Kidney tubule cell (primary cell): ENCODE measurements at regions not wholly inside any gene's neighbourhood (a gene's known extent, or its start where the extent isn't known, plus 50 kb on each side); places are given as distances from the start of the nearest gene placed in this dataset.
"Not testable (repeated sequence)": the region's sequence is repeated elsewhere in the genome, so short reads cannot be mapped to it uniquely, and the experiment has no call there.

Experiments
- DNase-seq: peaks from one replicate; pipeline ENCODE4 v3.0.0-alpha.2; 2018; ENCODE audit warnings: low spot score

DNA sequence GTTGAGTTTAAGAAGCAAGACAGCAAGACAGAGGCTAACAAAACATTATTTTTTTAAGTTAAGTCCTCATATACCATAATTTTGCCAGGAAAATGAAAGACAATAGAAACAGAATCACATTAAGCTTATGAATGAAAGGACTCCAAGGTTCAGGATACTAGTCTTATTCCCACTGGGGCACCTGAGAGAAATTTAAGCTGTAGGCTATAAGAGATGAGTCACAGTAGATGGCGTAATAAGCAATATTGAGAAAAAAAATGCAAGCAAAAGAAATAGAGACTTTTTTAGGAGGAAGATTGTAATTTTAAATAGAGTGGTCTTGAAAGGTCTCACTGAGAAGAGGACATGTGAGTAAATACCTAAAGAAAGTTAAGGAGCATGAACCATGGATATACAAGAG is 57.1 kb upstream of the KIF2B start:
- DNase-seq = no peak

DNA sequence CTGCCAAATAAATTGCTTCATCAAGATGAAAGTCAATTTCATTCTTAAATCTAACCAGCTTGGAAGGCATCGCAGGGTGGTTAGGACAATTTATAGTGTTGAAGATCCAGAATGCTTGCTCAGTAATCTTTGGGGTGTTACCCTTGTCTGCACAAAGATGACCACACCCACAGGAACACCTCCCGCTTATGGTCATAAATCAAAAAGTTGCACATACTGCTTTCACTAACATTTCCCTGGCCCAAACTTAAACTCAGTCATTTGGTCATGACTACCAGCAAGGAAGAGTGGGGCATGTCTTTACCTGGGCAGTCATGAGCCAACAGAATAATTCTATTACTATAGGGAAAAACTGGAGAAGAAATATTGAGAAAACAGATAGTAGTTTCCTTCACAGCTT is 57.6 kb upstream of the KIF2B start:
- DNase-seq = no peak

DNA sequence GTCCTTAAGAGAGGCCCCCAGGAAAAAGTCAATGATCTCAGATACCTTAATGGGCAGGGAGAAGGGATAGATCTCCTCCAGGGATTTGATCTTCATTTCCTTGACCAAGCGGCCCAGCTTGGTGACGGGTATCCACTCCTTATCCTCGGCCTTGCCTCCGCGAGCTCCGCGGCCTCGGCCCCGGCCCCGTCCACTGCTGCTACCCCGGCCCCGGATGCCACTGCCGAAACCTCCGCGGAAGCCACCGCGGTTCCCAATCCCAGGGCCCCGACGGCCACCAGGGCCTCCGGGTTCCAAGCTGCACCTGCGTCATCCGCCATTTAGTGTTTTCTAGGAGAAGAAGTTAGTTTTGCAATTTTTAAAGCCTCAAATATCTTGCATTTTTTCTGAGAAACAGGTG is 65.2 kb upstream of the KIF2B start:
- no peak for DNase-seq

DNA sequence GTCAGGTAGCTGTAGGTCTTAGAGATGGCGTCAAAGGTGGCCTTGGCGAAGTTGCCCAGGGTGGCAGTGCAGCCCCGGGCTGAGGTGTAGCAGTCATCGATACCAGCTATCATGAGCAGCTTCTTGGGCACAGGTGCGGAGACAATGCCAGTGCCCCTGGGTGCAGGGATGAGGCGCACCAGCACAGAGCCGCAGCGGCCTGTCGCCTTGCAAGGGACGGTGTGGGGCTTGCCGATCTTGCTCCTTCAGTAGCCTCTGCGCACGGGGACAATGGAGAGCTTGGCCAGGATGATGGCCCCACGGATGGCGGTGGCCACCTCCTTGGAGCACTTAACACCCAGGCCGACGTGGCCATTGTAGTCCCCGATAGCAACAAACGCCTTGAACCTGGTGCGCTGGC is 65.6 kb upstream of the KIF2B start:
- not testable (repeated sequence) for DNase-seq

DNA sequence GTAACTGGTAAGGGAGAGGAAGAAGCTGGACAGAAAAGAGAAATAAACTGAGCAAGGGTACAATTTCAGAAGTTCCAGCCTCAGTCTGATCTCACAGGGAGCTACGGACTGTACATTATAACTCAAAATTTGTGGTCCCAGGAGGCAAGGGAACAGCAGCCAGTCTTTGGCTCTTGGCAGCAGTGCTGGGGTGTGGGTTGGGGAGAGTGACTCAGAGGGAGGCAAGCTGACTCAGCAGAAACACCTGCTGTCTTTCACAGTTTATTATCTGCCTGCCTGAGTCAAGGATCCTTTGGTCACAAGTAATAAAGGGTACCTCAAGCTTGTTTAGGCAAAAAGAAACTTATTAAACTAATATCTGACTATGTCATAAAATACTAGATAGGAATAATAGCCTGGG is 73.5 kb upstream of the KIF2B start:
- peak; percentile 68 for DNase-seq

DNA sequence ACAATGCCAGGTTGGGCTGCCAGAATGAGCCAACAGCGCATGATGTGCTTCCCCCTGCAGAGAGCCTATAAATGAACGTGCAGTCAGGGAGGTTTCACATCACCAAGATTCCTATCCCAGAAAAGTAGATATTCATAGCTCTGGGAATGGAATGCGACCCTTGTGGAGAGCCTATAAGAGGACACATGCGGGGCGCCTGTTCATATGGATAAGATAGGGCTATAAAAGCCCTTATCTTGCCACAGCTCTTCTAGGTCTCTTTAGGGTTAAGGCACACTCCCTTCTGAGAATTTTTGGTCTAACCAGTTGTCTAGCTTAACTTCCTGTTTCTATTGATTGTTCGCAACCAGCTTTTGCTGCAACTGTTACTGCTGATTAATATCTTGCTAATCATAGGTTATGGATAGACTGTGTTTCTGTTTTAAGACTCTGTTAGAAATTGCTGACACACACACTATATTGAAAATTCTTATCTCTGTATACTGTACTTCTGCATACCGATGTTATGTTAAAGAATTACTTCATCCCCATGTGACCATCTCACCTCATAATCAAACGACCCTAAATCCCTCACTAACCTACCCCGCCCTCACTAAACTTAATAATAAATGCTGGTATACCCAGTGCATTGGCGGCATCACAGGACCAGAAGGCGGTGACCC is 74.4 kb upstream of the KIF2B start:
- DNase-seq = not testable (repeated sequence)

DNA sequence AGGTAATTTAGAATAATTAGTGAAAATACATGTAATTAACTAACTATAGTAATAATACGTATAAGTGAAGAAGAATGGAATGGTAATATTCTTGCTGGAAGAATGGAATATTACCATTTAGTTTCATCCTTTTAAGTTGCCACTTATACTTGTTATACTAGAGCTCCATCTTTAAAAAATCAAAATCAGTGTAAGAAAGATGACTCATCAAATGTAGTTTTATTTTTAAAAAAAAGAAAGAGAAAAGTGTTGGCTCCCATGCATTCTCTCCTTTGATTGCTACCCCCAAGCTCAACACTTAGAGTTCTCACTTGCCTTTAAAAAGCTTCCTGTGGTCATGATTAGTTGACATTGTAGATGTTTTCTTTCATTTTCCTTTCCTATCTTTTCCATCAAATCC is 82.4 kb upstream of the KIF2B start:
- no peak for DNase-seq

DNA sequence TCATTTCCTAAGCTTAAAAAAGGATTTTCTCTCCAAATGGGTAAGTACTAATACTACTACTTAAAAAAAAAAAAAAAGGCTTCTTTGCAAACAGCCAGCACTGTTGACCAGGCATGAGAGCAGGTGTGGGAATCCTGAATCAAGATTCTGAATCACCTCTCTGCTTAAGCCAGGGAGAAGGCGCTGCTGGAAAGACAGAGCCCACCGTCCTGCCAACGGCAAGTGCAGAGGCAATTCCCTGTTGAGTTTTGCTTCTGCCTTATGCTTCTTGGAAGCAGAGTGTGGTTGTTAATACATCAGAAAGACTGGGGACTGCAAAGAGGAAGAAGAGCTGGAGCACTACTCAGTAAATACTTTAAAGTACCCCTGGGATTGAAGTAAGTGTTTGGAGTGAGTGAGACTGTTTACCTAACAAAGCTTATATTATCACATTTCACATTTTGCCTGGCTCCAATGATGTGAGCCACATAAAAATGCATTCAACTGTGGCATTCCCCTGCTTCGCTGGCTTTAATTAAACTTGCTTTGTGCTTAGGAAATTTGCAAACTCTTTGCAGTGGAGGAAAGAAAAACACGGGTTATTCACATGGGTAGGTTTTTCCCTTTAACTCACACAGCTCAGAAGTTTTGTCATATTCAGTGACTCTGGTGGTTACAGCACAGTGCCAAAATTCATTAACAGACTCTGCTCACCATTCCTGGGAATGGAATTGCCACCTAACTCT is 86.0 kb upstream of the KIF2B start:
- DNase-seq = peak; percentile 85

DNA sequence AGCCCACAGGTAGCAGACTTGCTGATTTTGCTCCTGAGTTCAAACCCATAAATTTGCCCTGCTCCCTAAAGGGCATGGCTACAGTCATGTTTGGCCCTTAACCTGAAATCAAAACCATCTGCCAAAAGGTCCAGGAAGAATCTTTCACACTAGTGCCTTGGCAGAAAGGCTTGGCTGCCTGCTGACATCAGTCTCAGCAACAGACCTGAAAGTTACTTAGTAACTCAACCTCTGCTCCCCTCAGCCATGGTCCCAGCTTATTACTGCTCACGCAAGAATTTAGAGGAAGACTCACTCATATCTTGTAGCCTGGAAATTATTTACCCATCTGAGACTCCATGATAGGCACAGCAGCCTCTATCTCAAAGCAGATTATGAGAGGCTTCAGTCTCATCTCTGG is 98.0 kb upstream of the KIF2B start:
- DNase-seq = peak; percentile 98

DNA sequence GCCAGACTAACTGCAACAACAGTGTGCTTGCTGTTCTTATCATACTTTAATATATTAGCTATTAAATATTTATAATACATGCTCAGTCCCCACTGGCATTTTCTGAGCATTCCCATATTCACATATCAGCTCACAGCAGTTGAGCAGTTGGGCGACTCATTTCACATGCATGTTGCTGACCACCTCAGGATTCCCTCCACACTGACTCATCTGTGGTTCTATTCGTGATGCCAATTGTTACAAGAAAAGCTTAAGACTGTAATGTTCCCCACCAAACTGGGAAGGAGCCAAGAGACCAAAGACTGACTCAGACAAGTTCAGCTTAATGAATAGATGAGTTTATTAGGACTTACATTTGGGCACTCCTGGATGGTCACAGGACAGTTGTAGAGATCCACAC is 100.3 kb upstream of the KIF2B start:
- DNase-seq = peak; percentile 100

DNA sequence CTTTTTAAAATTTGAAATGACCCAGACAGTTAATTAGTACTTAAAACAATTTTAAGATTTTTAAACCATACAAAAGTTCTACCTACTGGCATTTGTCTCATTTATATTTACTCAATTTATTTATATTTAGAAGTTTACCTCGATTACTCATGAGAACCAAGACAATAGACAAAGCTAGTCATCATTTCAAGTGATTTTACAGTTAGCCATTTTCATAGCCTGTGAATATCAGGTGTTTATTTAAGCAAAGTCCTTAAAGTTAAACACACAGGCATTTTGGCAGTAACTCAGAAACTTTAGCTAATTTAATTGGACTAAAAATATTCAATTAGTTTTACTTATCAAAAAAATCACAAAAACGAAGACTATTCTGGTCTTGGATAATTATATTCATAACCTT is 101.6 kb upstream of the KIF2B start:
- DNase-seq = peak; percentile 53

DNA sequence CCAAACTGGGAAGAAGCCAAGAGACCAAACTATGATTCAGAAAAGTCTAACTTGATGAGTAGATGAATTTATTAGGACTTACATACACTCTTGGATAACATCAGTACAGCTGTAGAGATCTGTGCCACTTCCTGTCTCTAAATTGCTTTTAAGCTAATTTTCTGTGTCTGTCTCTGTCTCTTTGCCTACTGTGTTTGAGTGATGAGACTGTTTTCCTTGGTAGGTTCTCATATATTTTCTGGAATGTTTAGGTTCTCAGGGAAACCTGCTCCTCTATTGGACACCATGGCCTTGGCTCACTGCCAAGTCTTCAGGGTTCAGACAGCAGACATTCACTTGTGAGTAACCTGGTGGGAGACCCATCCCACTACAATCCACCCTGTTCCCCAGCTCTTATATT is 103.5 kb upstream of the KIF2B start:
- peak; percentile 58 for DNase-seq

DNA sequence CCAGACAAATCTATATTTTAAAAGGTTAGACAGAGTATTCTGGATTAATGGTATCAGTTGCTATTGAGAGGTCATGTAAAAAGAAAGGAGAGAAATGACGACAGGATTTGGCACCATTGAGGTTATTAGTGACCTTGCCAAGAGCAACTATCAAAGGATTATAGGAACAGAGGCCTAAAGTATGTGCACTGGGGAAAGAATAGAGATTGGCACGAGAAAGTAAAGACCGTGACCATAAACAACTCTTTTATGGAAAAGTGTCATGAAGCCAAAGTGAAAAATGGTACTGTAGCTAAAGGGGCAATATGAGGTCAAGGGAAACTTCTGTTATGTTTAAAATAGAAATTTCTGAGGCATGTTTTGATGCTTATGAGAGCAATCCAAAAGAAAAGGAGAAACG is 115.2 kb upstream of the KIF2B start:
- no peak for DNase-seq

DNA sequence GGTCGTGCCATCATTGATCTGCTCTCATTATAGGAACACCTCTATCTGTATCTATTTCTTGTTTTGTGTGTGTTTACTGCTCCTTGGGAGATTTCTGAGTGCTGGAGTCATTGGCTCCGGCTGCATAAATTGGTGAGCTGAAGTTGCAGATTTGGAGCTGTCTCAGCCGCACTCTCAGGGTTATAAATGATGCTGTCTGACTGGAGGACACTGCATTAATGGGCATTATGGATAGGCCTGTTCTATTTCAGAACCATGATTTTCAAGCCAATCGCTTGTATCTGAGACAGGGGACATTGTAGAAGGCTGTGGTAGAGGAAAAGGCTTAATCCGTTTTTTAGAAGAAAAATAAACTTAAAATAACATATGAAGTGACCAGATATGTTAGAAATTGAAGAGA is 126.4 kb upstream of the KIF2B start:
- DNase-seq = no peak

DNA sequence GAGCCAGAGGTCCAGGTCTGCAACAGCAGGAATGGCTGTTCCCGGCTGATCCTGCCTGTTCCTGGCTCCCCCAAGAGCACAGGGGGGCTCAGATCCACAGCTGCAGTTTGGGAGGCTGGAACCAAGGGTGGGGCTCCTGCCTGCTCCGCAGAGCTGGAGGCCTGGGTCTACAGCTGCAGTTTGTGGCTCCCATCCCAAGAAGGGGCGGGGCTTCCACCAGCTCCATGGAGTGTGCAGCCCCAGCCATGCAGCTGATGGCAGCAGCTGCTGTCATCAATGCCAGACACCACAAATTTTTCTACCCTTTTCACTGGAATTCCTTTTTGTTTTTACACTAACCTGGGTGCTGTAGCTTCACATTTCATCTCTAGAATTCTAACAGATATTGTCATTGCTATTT is 135.4 kb upstream of the KIF2B start:
- no peak for DNase-seq

DNA sequence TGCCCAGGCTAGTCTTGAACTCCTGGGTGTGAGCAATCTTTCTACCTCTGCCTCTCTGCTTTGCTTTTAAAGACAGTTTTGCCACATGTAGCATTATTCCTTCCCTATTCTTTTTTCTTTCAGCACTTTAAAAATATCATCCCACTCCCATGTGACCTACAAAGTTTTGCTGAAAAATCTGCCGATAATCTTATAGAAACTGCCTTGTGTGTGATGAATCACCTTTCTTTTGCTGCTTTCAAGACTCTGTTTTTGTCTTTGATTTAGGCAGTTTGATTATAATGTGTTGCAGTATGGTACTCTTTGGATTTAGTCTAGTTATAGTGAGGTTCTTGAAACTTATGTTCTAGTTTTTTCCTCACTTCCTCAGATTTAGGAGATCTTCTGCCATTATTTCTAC is 142.0 kb upstream of the KIF2B start:
- no peak for DNase-seq

DNA sequence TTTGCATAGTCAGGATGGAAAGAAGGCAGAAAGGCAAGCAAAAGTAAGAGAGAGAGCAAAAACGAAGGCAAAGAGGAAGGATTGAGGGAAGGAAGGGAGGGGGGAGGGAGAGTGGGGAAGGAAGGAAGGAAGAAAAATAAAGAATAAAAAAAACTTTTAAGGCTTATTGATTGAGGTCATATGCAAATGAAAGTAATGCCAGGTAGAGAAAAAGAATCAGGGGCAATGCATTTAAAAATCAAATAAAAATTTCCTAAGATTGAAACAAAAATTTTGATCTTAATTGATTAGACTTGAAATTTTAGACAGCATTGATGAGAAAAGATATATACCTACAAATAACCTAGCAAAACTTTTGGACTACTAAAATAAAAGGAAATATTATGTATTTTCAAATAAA is 153.9 kb upstream of the KIF2B start:
- DNase-seq = no peak

DNA sequence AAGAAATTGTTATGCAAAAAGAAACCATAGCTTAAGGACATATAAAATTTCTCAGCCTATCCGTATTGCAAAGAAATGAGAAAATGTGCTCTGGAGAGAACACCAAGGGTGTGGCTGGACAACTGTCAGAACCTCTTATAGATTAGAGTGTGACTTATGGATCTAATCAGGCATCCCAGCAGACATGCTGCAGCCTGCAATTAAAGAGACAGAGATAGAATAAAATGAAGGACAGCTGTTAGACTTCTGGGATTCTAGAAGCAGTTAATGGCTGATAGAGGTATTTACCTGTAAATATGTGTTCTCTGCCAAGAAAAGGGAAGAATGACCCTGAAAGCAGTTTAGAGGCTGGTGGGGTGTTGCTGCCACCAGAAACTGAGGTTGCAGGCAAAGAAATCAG is 160.1 kb upstream of the KIF2B start:
- no peak for DNase-seq

DNA sequence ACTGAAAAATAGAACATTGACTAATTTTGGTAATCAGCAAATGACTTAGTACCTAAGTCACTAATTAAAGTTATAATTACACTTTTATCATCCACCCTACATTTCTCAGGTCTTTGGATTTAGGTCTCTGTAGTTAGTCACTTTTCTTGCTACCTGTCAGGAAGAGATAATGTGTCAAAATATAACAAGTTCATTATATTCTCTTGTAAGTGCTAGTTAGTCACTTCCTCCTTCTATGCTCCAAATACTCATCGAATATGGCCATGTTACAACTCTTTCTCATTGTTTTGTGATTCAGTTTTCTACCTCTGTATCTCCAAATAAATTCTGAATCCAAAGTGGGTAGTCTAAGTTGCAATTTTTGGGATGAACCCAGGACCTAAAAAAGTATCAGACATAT is 163.5 kb upstream of the KIF2B start:
- peak; percentile 5 for DNase-seq

DNA sequence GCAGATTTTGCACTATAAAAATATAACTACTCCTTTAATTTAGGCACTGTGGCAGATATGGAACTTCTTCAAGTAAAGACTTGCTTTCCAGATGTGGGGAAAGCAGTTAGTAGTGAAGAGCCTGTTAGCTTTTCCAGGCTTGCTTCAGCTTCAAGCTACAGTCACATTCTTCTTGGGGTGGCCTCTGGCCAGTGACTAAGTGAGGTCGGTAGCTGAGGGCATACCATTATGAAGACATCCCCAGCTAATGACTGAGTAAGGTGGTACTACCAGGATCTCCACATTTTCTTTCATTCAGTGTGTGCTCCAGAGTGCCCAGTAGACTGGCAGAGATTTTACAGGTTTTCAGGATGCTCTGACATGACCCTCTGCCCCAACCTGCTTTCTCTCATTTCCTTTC is 167.1 kb upstream of the KIF2B start:
- DNase-seq = peak; percentile 62

DNA sequence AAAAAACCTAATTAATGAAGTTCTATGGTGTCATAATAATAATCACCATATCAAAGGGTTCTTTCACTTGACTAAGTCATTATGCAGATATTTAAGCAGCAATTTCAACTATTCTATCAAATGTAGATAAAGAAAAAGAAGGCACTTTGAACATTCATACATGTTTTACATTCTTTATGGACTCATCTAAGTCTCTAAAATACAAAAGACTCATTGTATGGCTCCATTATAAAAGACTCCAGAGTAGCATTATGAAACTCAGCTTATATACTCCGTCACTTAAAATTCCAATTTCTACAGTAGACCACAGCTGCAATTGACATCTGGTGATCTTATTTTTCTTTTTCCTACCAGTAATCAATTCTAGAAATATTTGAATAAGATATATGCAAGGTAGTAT is 173.5 kb upstream of the KIF2B start:
- DNase-seq = no peak

DNA sequence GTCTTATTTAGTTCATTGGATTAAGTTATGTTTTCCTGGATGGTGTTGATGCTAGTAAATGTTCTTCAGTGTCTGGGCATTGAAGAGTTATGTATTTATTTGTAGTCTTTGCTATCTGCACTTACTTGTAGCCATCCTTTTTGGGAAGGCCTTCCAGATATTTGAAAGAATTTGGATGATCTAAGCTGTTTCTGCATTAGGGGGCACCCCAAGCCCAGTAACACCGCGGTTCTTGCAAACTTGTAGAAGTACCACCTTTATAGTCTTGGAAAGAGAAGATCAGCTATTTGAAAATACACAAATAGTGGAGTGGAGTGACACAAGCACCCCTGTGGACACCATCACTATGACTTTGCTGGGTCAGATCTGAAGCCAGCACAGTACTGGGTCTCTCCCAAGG is 175.9 kb upstream of the KIF2B start:
- DNase-seq = no peak

DNA sequence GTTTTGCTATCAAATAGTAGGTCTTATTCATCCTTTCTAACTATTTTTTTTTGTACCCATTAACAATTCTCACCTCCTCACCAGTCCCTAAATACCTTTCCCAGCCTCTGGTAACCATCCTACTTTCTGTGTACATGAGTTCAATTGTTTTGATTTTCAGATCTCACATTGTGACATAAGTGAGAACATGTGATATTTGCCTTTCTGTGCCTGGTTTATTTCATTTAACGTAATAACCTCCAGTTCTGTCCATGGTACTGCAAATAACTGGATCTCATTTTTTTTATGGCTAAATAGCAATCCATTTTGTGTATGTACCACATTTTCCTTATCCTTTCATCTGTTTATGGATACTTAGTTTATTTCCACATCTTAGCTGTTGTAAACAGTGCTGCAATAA is 181.9 kb upstream of the KIF2B start:
- DNase-seq = no peak

DNA sequence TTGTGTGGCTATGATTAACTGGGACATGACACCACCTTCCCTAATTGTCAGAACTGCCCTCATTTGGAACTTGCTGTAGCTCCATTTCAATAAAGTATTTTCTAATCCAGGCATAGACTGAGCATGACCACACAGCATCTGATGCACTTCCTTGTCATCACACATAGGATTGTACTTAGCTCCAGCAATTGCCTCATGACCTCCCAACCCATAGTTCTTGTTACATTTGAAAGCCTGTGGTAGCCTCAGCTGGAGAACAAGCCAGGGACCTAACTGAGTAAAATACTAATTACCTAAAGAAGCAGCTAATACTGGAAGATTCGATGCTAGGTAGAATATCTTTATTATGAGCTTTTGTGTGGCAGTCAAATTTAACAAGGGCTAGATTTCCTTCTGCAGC is 187.3 kb upstream of the KIF2B start:
- no peak for DNase-seq
